Mammary epithelial cell (primary cell): ENCODE measurements at regions not wholly inside any gene's neighbourhood (a gene's known extent, or its start where the extent isn't known, plus 50 kb on each side); places are given as distances from the start of the nearest gene placed in this dataset.

Experiments
- EZH2 ChIP-seq: IDR thresholded peaks from 2 replicates; pipeline ENCODE4 v1.6.1; 2012; ENCODE audit warnings: low read length, inconsistent platforms, borderline replicate concordance
- TF ChIP-seq, protein P1 (sequence below), 2 donors: IDR thresholded peaks in 1 of 2; conservative IDR thresholded peaks in 1 of 2; 2 replicates each; pipeline ENCODE4 v1.5.1; 2011 to 2012; ENCODE audit warnings: inconsistent platforms in 2 of 2, low read length in 2 of 2, mild to moderate bottlenecking in 2 of 2, control low read depth in 1 of 2, low read depth in 1 of 2; ENCODE audit not compliant: insufficient read depth in 1 of 2; ENCODE audit errors: extremely low read depth in 1 of 2

DNA sequence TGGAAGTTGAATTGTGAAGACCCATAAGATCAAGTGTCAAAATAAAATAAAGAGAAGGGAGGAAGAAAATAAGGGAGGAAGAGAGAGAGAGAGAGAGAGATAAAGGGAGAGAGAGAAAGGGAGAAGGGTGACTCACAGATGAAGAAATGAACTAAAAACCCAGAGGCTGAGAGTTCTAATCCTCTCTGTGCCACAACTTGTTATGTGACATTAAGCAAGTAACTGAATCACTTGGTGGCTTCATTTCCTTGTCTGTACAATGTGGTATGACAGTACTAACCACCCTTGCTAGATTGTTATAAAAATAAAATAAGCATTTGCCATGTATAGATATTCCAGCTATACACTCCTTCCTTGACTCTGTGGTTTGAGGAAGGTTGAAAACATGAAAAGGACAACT, 189.0 kb upstream of the FRMD6 start:
- TF ChIP-seq, protein P1, sequence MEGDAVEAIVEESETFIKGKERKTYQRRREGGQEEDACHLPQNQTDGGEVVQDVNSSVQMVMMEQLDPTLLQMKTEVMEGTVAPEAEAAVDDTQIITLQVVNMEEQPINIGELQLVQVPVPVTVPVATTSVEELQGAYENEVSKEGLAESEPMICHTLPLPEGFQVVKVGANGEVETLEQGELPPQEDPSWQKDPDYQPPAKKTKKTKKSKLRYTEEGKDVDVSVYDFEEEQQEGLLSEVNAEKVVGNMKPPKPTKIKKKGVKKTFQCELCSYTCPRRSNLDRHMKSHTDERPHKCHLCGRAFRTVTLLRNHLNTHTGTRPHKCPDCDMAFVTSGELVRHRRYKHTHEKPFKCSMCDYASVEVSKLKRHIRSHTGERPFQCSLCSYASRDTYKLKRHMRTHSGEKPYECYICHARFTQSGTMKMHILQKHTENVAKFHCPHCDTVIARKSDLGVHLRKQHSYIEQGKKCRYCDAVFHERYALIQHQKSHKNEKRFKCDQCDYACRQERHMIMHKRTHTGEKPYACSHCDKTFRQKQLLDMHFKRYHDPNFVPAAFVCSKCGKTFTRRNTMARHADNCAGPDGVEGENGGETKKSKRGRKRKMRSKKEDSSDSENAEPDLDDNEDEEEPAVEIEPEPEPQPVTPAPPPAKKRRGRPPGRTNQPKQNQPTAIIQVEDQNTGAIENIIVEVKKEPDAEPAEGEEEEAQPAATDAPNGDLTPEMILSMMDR (conservative IDR thresholded peaks at IDR 0.05 in 1 of 2, IDR thresholded peaks at IDR 0.05 in 1 of 2; ENCODE audit: extremely low read depth in 1 of 2, insufficient read depth in 1 of 2, low read depth in 1 of 2, low read length in 2 of 2) = no peak
- TF ChIP-seq EZH2 = no peak
